Muscle of arm (tissue), 1 donor: ENCODE measurements at regions not wholly inside any gene's neighbourhood (a gene's known extent, or its start where the extent isn't known, plus 50 kb on each side); places are given as distances from the start of the nearest gene placed in this dataset.

Source experiments
- DNase-seq: peaks from one replicate; pipeline ENCODE4 v3.0.0-alpha.2; 2013

DNA sequence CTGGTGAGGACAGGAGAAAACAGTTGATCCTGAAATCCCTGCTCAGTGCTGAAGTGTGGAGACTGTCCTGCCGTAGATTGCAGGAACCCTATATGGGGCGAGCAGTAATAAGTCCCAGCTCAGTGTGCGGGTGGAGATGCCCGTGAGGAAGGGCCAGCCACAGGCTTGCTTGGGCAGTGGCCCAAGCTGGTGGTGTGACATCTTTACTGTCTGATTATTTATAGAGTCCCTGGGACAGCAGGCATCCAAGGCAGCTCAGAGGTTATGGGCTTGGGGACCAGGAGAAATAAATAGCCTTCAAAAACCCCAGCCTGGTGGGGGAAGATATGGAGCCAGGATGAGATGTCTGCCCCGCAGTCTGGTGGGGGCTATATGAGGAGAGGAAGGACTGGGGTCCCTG lies 170.7 kb upstream of the POU3F1 start:
- no peak for DNase-seq

DNA sequence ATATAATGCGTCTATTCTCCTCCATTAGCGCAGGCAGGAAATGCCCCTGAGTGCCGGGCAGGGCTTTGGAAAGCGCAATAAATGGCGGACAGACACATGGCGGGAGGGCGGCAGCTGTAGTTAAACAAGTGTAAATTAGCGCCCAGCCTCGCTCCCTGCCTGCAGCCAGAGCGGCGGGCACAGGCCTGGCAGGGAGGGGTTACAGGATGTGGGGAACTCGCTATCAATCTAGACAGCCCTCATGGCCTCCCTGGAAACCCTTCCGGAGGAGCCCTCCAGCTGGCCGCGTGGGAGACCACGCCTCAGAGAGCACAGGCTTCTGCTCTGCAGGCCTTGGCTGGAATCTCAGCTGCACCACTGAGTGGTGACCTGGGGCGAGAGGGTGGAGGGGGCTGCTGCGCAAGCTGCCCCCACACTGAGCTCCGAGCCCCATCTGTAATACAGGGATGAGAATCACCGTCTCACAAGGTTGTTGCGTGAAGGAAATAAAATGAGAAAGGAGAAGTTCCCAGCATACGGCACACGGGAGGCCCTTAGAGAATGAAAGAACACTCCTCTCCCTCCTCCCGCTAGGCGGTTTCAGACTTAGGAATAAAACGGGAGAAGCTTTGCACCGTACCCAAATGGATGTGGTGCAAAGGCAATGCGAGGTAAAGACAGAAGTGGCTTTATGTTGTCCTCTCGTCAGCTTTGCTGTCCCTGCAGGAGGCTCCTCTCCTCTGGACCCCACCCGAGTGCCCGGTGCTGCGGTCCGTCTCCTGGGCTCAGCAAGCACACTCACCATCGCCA lies 167.2 kb upstream of the POU3F1 start:
- DNase-seq, result no peak

GRCh38 chr1:38210895-38211177 lies 164.2 kb upstream of the POU3F1 start:
- DNase-seq, result no peak

GRCh38 chr1:38210021-38210894 lies 163.7 kb upstream of the POU3F1 start:
- DNase-seq, result no peak

DNA sequence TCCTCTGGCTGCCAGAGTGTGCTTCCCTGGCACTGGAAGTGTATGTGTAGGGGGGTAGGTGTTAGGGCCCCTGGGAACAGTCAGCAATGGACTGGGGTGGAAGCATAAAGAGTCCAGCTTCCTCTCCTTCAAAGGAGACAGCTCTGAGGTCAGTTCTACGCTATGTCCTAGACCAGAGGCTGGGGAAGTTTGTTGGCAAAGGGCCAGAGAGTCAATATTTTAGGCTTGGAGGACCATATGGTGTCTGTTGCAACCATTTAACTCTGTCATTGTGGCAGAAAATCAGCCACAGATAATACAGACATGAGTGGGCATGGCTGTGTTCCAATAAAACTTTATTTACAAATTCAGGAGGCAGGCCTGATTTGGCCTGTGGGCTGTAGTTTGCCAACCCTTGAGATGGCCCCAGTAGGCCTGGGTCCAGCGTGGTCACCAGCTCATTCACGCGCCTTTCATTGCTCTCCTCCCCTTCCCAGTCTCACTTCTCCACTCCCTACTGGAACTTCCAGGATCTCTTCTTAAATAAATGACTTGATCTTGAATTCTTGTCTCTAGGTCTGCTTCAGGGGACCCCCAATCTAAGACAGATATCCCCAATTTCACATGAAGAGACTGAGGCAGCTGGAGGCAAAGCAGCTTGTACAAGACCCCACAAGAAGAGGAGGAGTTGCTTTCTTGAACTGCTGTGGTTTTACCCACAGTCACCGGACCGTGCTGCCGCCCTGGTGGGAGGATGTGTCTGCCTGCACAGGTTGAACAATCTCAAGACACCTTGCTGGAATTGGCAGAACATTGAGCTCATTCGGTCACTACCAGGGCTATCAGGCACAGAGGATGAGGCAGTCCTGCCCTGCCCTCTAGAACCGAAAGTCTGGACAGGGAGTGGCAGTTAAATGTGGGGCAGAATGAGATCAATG lies 162.4 kb upstream of the POU3F1 start:
- DNase-seq, result no peak

- DNase-seq, result no peak
Measured at GRCh38 chr1:38207906-38208305, 161.3 kb upstream of the POU3F1 start.

- DNase-seq, result no peak
Measured at GRCh38 chr1:38207275-38207674, 160.7 kb upstream of the POU3F1 start.

GRCh38 chr1:38204698-38205097 lies 158.1 kb upstream of the POU3F1 start:
- no peak for DNase-seq

DNA sequence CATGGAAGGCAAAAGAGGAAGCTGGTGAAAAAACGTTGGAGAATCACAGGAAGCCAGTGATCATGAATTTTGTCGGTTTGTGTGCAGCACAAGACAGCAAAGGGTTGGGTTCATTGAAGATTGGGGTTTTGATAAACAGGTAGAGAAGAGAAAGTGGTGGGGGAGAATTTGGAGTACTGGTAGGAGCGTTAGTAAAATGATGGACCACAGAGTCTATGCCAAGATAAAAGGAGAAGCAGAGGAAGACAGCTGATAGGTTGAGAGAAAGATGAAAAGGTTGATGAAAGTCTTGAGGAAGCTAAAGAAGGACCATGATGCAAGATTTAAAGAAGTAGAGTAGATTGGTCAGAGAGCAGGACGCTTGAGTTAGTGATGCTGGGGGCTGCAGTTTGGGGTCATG lies 156.8 kb upstream of the POU3F1 start:
- DNase-seq, result no peak

DNA sequence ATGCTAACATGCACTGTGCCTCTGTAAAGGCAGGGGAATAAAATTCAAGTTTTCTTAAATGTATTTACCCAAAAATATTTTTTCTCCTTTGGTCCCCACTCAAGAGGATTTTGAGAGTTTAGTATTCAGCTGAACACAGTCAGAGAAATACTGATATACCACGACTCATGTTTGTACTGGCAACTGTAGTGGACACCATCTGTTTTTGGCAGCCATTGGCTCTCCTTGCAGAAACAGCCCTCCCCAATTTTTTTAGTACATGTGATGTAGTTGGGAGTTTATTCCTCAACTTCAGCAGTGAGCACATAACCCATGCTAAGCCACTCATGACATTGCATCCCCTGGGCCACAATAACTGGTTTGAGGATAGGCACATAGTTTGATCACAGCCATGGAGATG lies 154.8 kb upstream of the POU3F1 start:
- no peak for DNase-seq

DNA sequence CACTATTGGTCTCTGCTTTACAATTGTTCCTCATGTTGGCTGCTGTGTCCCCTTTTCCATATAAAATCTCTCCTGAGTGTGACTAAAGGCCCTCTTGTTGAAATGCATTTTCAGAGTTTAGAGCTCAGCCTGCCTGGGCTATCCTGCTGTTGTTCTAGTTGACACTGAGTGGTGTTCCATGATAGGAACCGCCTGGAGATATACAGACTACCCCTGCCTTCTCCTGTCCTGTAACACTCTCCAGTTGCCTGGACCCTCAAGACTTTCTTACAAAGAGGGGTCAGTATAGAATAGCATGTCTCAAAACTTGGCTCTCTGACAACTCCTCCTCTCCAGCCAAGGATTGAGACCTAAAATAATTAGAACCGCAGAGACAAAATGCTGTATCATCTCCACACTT lies 152.0 kb upstream of the POU3F1 start:
- no peak for DNase-seq

GRCh38 chr1:38198099-38198498 lies 151.5 kb upstream of the POU3F1 start:
- no peak for DNase-seq

DNA sequence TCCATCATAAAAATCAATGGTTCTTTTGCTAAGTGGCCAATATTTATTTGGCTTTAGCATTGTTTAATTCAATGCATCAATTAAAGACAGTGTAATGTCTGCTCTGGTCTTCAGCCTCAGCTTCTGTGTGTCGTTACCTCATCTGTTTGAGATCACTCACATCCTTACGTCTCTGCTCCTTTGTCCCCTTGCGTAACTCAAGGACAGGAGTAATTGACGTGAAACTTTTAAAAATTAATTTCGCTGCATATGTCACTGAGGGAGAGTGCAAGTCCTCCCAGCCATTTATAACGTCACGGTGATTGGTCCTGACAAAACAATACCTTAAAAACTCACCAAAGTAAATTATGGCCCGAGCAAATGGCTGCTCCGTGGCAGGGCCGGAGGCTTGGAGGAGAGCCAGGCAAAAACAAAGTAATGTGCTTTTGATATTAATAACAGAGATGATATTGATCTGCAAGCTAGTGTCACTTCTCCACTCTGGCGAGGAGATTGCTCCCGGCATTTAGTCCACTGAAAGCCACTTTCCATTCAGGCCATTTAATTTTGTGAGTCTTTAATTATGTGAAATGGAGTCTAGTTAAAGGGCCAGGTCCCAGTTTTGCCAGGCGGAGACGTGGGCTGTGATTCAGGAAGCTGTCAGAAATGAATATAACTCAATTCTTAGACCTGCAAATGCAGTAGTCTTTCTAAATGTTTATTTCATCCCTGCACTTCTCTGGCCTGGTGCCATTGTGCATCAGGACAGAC lies 150.9 kb upstream of the POU3F1 start:
- no peak for DNase-seq

DNA sequence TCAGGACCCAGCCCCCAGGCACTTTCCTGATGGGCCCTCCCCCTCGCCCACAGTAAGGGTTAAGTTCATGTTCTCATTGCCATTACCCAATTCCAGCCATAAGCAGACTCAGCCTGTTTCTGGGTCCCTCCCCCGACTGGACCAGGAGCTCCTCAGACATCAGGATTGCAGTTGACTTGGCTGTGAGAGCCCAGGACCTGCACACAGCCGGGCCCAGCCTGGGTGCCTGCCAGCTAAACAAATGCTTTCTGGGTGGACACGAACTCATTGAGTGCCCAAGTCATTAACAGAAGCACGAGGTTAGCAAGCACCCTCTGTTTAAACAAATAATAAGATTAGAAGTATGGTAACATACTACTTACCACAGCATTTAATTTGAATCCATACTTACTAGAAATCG lies 147.9 kb upstream of the POU3F1 start:
- DNase-seq, result no peak

- no peak for DNase-seq
Measured at GRCh38 chr1:38193040-38193439, 146.4 kb upstream of the POU3F1 start.

DNA sequence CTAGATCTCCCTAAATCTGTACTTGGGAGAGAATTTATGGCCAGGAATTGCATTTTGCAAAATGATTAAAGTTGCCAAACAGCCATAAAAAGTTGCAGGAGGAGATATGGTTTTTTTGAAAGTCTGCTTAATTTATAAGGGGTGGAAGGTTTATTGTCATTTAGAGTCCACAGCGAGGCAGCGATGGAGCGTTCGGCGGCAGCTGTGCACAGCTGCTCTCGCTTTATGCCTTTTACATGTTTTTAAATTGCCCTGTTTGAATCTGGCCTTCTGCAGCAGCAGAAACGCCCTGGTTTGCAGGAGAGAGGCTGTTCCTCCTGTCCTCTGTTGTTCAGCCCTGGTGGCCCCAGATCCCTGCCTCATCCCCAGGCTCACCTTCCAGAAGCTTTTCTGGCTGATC lies 144.9 kb upstream of the POU3F1 start:
- no peak for DNase-seq

- DNase-seq, result no peak
Measured at GRCh38 chr1:38190983-38191382, 144.4 kb upstream of the POU3F1 start.

DNA sequence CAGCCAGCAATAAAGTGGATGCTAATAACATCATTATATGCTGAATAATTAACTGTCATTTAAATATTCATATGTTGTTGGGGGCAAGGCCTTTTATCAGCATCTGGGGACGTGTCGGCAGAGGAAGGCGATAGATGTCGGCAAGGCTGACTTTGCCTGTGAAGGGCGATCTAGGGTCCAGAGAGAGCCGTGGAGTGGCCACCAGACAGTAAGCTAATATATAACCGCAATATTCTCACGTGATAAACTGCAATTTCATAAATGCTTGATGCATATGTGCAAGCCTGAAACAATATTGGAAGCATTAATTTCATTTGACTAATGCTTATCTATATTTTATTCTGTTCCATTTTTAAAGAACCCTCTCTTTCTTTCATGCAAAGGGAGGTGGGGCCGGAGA lies 141.0 kb upstream of the POU3F1 start:
- DNase-seq, result no peak

DNA sequence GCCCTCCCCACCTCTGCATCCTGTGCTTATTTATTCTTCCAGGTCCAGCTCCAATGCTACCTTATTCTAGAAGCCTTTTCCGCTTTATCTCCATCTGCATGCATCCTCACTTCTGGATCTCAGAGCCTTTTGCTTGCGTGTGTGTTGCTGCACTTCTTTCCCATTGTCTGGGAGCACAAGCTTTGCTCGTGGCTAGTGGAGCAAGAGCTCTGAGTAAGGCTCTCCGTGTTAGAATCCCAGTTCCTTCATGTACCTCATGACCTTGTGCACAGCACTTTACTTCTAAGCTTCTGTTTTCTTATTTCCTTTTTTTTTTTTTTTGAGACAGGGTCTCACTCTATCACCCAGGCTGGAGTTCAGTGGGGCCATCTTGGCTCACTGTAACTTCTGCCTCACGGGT lies 140.0 kb upstream of the POU3F1 start:
- no peak for DNase-seq

GRCh38 chr1:38185913-38186312 lies 139.3 kb upstream of the POU3F1 start:
- DNase-seq, result no peak

GRCh38 chr1:38183747-38184146 lies 137.2 kb upstream of the POU3F1 start:
- DNase-seq, result no peak

- no peak for DNase-seq
Measured at GRCh38 chr1:38183096-38183495, 136.5 kb upstream of the POU3F1 start.
